ENCODE measurements at regions not wholly inside any gene's neighbourhood (a gene's known extent, or its start where the extent isn't known, plus 50 kb on each side); places are given as distances from the start of the nearest gene placed in this dataset.

DNA sequence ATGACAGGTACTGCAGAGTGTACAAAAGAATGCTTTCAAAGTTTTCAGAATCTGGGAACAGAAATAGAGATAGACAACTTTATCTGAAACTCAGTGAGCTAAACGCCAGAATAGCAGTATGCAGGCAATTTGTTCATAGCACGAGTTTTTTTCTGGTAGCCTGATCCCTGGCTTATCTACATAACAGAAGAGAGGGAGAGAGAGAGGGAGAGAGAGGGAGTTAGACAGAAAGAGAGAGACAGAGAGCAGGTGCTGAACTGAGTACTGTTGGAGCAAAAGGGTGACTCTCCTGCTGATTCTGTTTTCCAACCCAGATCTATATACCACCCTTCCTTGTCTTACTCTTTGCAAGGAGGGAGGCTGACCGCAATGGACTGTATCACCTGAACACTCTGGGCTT lies 388.0 kb upstream of the CA10 start:
- H3K36me3 Mint-ChIP-seq (ENCODE audit: insufficient read depth, unreplicated experiment), result no peaks in the 10 kb centered on the region
- no peak for TF ChIP-seq CTCF (IDR thresholded peaks at IDR 0.05; ENCODE audit: unreplicated experiment)
- no TSS peak for BruUV-seq (replicated peaks)
- no peak for DNase-seq (ENCODE audit: unreplicated experiment)
- intact Hi-C loops (cut with micrococcal nuclease), result no loop called here
- H3K27ac Mint-ChIP-seq (ENCODE audit: low read depth, unreplicated experiment), result no peak overlapping the region
- H3K4me3 Mint-ChIP-seq (ENCODE audit: unreplicated experiment), result no peak overlapping the region
- no peaks in the 10 kb centered on the region for H3K27me3 Mint-ChIP-seq (ENCODE audit: insufficient read depth, unreplicated experiment)
- no peaks in the 10 kb centered on the region for H3K4me1 Mint-ChIP-seq (ENCODE audit: insufficient read depth, unreplicated experiment)
- POLR2A ChIA-PET, result no interaction called here
- H3K9me3 Mint-ChIP-seq (ENCODE audit: unreplicated experiment), result no peaks in the 10 kb centered on the region
- CTCF ChIA-PET, result interaction anchor here (0.6 to 1.1 kb wide), 3 partner anchors 163 to 807 kb away, joined by 3 to 5 read pairs (median 4); no protein-coding TSS in a partner anchor

DNA sequence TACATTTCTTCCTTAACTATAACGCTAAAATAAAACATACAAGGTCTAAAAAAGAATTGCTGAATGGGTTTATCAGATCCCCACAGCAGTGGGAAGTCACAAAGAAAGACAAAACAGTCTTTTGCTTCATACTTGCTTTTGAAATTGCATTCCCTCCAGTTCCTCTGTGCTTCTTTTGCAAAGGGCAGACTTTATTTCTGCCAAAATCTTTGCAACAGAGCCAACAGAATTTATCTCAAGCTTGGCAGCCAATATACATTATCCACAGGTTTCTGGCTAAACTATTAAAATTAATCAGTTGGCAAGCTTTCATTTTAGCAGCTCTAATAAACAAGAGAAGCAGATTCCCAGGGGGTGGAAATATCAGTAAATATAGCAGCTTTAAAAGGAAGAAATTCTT lies 378.9 kb upstream of the CA10 start:
- Mint-ChIP-seq H3K27me3 (ENCODE audit: insufficient read depth, unreplicated experiment) (peaks cover 21% of the 10 kb centered on the region), H3K27ac (ENCODE audit: low read depth, unreplicated experiment) (no peak overlapping the region), H3K4me1 (ENCODE audit: insufficient read depth, unreplicated experiment) (no peaks in the 10 kb centered on the region), H3K9me3 (ENCODE audit: unreplicated experiment) (no peaks in the 10 kb centered on the region), H3K4me3 (ENCODE audit: unreplicated experiment) (no peak overlapping the region), H3K36me3 (ENCODE audit: insufficient read depth, unreplicated experiment) (no peaks in the 10 kb centered on the region)
- TF ChIP-seq CTCF (IDR thresholded peaks at IDR 0.05; ENCODE audit: unreplicated experiment), result no peak
- CTCF ChIA-PET, result interaction anchor here (0.6 kb wide), 1 partner anchor 85 kb away, joined by 3 read pairs; no protein-coding TSS in a partner anchor
- POLR2A ChIA-PET, result interaction anchor here (0.5 kb wide), 1 partner anchor 33 kb away, joined by 3 read pairs; no protein-coding TSS in a partner anchor
- no TSS peak for BruUV-seq (replicated peaks)
- DNase-seq (ENCODE audit: unreplicated experiment), result no peak
- intact Hi-C loops (cut with micrococcal nuclease), result no loop called here

DNA sequence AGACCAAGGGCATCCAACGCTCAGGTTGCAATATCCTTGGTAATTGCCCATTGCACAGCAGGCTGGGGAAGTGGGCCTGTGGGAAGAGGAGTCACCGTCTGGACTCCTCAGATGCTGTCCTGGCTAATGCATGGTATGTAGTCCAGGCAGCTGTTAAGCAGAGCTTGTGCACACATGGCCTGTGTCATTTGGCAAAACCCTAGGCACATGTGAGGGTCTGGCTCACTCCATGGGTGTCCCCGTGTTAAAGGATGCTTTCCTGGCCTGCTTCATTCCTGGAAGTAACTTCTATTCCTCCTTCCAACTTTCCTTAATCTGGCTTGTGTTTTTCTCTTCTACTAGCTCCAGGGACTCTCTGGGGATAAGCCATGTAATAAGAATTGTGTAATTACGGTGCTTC lies 378.0 kb upstream of the CA10 start:
- H3K27ac Mint-ChIP-seq (ENCODE audit: low read depth, unreplicated experiment), result no peak overlapping the region
- no peaks in the 10 kb centered on the region for H3K9me3 Mint-ChIP-seq (ENCODE audit: unreplicated experiment)
- no peaks in the 10 kb centered on the region for H3K36me3 Mint-ChIP-seq (ENCODE audit: insufficient read depth, unreplicated experiment)
- H3K4me3 Mint-ChIP-seq (ENCODE audit: unreplicated experiment), result no peak overlapping the region
- intact Hi-C loops (cut with micrococcal nuclease), result no loop called here
- TF ChIP-seq CTCF (IDR thresholded peaks at IDR 0.05; ENCODE audit: unreplicated experiment), result no peak
- DNase-seq (ENCODE audit: unreplicated experiment), result no peak
- H3K27me3 Mint-ChIP-seq (ENCODE audit: insufficient read depth, unreplicated experiment), result peaks cover 30% of the 10 kb centered on the region
- ChIA-PET CTCF (no interaction called here), POLR2A (no interaction called here)
- no peaks in the 10 kb centered on the region for H3K4me1 Mint-ChIP-seq (ENCODE audit: insufficient read depth, unreplicated experiment)
- no TSS peak for BruUV-seq (replicated peaks)

- H3K4me3 Mint-ChIP-seq (ENCODE audit: unreplicated experiment), result no peak overlapping the region
- no peak for TF ChIP-seq CTCF (IDR thresholded peaks at IDR 0.05; ENCODE audit: unreplicated experiment)
- ChIA-PET POLR2A (no interaction called here), CTCF (interaction anchor here (0.5 to 0.6 kb wide), 2 partner anchors 1040 to 1233 kb away, joined by 3 to 4 read pairs; no protein-coding TSS in a partner anchor)
- BruUV-seq (replicated peaks), result no TSS peak
- H3K9me3 Mint-ChIP-seq (ENCODE audit: unreplicated experiment), result no peaks in the 10 kb centered on the region
- intact Hi-C loops (cut with micrococcal nuclease), result no loop called here
- no peak for DNase-seq (ENCODE audit: unreplicated experiment)
- no peaks in the 10 kb centered on the region for H3K4me1 Mint-ChIP-seq (ENCODE audit: insufficient read depth, unreplicated experiment)
- no peaks in the 10 kb centered on the region for H3K36me3 Mint-ChIP-seq (ENCODE audit: insufficient read depth, unreplicated experiment)
- H3K27ac Mint-ChIP-seq (ENCODE audit: low read depth, unreplicated experiment), result no peak overlapping the region
- H3K27me3 Mint-ChIP-seq (ENCODE audit: insufficient read depth, unreplicated experiment), result peaks cover 37% of the 10 kb centered on the region
Observed at GRCh38 chr17:52532373-52532772, 373.9 kb upstream of the CA10 start.
